Peyer's patch (tissue), 4 donors: ENCODE measurements at regions not wholly inside any gene's neighbourhood (a gene's known extent, or its start where the extent isn't known, plus 50 kb on each side); places are given as distances from the start of the nearest gene placed in this dataset.

Source experiments
- POLR2A ChIP-seq, 2 donors: fragments of 450-650 bp; IDR thresholded peaks; one replicate each; pipeline ENCODE4 v1.5.1; 2017; ENCODE audit warnings: antibody characterized with exemption in 2 of 2, mild to moderate bottlenecking in 2 of 2, moderate library complexity in 2 of 2
- TF ChIP-seq, protein P1 (sequence below), 6 experiments: fragments of 450-650 bp in 4 of 6; fragments of 200-600 bp in 2 of 6; sonication (generic) in 1 of 6; IDR thresholded peaks; one replicate each; pipeline ENCODE4 v1.5.1; 2017 to 2019; ENCODE audit warnings: antibody characterized with exemption in 6 of 6, mild to moderate bottlenecking in 3 of 6, moderate library complexity in 1 of 6

DNA sequence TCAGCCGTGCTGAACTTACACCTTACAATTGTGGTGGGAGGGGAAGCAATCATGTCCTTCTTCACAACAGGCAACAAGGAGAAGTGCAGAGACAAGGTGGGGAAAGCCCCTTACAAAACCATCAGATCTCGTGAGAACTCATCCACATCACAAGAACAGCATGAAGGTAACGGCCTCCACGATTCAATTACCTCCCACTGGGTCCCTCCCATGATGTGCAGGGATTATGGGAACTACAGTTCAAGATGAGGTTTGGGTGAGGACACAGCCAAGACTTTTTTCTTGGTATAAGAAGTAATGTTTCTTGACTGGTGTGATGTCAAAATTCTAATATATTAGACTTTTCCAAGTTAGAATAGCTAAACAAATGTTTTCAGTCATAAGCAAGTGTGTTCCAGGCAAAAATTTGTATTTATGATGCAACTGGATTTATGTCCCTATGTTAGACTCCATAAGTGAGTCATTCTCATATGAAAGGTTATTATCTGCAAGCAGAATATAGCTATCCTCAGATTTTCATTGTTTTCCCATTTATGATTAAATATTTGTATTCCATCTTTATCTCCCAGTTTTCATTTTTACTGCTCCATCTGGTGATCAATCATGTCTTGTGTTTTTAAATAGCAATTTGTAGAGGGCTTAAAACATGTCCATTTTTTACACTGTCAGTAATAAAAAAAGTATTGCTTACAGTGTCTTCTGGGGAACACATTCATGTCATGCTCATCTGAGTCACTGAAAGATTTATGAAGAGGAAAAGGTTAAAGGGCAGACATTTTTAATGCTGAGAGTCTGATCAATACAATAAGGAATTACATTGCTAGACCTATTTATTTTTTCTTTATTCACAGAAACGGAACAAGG is 995.2 kb upstream of the CDH2 start:
- TF ChIP-seq, protein P1, sequence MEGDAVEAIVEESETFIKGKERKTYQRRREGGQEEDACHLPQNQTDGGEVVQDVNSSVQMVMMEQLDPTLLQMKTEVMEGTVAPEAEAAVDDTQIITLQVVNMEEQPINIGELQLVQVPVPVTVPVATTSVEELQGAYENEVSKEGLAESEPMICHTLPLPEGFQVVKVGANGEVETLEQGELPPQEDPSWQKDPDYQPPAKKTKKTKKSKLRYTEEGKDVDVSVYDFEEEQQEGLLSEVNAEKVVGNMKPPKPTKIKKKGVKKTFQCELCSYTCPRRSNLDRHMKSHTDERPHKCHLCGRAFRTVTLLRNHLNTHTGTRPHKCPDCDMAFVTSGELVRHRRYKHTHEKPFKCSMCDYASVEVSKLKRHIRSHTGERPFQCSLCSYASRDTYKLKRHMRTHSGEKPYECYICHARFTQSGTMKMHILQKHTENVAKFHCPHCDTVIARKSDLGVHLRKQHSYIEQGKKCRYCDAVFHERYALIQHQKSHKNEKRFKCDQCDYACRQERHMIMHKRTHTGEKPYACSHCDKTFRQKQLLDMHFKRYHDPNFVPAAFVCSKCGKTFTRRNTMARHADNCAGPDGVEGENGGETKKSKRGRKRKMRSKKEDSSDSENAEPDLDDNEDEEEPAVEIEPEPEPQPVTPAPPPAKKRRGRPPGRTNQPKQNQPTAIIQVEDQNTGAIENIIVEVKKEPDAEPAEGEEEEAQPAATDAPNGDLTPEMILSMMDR (IDR thresholded peaks at IDR 0.05) = no peak
- TF ChIP-seq POLR2A (IDR thresholded peaks at IDR 0.05) = no peak
